GM23338 (cell line): ENCODE measurements at regions not wholly inside any gene's neighbourhood (a gene's known extent, or its start where the extent isn't known, plus 50 kb on each side); places are given as distances from the start of the nearest gene placed in this dataset.

Experiments used
- CREB1 ChIP-seq: fragments of 250-450 bp; sonication (Bioruptor Pico); IDR thresholded peaks from 2 replicates; pipeline ENCODE4 v1.5.0; 2020; ENCODE audit warnings: low read depth, mild to moderate bottlenecking, moderate library complexity
- EZH2 ChIP-seq: fragments of 200-600 bp; sonication (generic); IDR thresholded peaks from one replicate; pipeline ENCODE4 v1.8.0; 2017; ENCODE audit warnings: antibody characterized with exemption, mild to moderate bottlenecking, low read depth; ENCODE audit not compliant: unreplicated experiment
- JUNB ChIP-seq: IDR thresholded peaks from one replicate; pipeline ENCODE4 v1.6.1; 2016; ENCODE audit warnings: antibody characterized with exemption; ENCODE audit not compliant: unreplicated experiment
- POLR2AphosphoS5 ChIP-seq: IDR thresholded peaks from 2 replicates; pipeline ENCODE4 v1.6.1; 2016; ENCODE audit warnings: antibody characterized with exemption, low read depth
- STAT1 ChIP-seq: IDR thresholded peaks from one replicate; pipeline ENCODE4 v1.6.1; 2016; ENCODE audit warnings: antibody characterized with exemption; ENCODE audit not compliant: unreplicated experiment
- TF ChIP-seq, protein P1 (sequence below), 2 experiments: fragments of 200-600 bp in 1 of 2; sonication (generic) in 1 of 2; conservative IDR thresholded peaks; 2 replicates each; pipeline versions ENCODE4 v1.5.1 to v1.6.1; 2016 to 2017; ENCODE audit warnings: antibody characterized with exemption in 2 of 2, low read depth in 2 of 2, mild to moderate bottlenecking in 2 of 2, moderate library complexity in 1 of 2
- TF ChIP-seq, protein P2 (sequence below): fragments of 250-450 bp; sonication (Bioruptor Pico); IDR thresholded peaks from 2 replicates; pipeline ENCODE4 v1.5.0; 2020; ENCODE audit warnings: mild to moderate bottlenecking, moderate library complexity

DNA sequence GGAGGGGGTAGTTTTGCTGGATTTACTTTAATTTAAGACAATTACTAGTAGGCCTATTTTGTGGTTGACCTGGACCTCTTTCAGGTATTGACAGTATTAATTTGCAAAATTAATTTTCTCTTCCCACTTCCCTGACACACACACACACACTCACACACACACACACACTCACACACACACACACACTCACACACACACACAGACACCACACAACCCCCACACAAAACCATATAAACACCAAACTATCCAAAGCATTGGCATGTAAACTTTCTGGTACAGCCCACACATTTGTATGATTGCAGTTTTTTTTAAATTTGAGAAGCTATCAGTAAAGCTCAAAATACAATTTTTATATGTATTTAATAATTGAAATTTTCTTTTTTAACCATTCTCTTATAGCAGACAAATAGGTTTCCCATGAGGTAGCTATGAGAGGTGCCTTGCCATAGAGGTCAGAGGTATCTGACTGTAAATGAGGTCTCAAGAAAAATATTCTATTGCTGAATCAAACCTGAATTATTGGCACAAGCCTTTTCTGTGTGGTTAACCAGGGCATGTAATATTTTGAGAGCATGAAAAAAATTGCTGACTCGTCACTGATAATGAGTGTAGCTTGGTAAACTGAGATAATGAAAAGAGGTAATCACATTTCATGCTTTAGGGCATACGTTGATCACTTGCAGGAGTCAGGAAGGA lies 306.5 kb downstream of the GATA3 start:
- TF ChIP-seq EZH2 (no peak), JUNB (no peak), STAT1 (no peak), CREB1 (CRISPR knock-in tag) (no peak), POLR2AphosphoS5 (no peak)
- TF ChIP-seq, protein P1, sequence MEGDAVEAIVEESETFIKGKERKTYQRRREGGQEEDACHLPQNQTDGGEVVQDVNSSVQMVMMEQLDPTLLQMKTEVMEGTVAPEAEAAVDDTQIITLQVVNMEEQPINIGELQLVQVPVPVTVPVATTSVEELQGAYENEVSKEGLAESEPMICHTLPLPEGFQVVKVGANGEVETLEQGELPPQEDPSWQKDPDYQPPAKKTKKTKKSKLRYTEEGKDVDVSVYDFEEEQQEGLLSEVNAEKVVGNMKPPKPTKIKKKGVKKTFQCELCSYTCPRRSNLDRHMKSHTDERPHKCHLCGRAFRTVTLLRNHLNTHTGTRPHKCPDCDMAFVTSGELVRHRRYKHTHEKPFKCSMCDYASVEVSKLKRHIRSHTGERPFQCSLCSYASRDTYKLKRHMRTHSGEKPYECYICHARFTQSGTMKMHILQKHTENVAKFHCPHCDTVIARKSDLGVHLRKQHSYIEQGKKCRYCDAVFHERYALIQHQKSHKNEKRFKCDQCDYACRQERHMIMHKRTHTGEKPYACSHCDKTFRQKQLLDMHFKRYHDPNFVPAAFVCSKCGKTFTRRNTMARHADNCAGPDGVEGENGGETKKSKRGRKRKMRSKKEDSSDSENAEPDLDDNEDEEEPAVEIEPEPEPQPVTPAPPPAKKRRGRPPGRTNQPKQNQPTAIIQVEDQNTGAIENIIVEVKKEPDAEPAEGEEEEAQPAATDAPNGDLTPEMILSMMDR (conservative IDR thresholded peaks at IDR 0.05; ENCODE audit: low read depth in 2 of 2): no peak
- TF ChIP-seq, protein P2, sequence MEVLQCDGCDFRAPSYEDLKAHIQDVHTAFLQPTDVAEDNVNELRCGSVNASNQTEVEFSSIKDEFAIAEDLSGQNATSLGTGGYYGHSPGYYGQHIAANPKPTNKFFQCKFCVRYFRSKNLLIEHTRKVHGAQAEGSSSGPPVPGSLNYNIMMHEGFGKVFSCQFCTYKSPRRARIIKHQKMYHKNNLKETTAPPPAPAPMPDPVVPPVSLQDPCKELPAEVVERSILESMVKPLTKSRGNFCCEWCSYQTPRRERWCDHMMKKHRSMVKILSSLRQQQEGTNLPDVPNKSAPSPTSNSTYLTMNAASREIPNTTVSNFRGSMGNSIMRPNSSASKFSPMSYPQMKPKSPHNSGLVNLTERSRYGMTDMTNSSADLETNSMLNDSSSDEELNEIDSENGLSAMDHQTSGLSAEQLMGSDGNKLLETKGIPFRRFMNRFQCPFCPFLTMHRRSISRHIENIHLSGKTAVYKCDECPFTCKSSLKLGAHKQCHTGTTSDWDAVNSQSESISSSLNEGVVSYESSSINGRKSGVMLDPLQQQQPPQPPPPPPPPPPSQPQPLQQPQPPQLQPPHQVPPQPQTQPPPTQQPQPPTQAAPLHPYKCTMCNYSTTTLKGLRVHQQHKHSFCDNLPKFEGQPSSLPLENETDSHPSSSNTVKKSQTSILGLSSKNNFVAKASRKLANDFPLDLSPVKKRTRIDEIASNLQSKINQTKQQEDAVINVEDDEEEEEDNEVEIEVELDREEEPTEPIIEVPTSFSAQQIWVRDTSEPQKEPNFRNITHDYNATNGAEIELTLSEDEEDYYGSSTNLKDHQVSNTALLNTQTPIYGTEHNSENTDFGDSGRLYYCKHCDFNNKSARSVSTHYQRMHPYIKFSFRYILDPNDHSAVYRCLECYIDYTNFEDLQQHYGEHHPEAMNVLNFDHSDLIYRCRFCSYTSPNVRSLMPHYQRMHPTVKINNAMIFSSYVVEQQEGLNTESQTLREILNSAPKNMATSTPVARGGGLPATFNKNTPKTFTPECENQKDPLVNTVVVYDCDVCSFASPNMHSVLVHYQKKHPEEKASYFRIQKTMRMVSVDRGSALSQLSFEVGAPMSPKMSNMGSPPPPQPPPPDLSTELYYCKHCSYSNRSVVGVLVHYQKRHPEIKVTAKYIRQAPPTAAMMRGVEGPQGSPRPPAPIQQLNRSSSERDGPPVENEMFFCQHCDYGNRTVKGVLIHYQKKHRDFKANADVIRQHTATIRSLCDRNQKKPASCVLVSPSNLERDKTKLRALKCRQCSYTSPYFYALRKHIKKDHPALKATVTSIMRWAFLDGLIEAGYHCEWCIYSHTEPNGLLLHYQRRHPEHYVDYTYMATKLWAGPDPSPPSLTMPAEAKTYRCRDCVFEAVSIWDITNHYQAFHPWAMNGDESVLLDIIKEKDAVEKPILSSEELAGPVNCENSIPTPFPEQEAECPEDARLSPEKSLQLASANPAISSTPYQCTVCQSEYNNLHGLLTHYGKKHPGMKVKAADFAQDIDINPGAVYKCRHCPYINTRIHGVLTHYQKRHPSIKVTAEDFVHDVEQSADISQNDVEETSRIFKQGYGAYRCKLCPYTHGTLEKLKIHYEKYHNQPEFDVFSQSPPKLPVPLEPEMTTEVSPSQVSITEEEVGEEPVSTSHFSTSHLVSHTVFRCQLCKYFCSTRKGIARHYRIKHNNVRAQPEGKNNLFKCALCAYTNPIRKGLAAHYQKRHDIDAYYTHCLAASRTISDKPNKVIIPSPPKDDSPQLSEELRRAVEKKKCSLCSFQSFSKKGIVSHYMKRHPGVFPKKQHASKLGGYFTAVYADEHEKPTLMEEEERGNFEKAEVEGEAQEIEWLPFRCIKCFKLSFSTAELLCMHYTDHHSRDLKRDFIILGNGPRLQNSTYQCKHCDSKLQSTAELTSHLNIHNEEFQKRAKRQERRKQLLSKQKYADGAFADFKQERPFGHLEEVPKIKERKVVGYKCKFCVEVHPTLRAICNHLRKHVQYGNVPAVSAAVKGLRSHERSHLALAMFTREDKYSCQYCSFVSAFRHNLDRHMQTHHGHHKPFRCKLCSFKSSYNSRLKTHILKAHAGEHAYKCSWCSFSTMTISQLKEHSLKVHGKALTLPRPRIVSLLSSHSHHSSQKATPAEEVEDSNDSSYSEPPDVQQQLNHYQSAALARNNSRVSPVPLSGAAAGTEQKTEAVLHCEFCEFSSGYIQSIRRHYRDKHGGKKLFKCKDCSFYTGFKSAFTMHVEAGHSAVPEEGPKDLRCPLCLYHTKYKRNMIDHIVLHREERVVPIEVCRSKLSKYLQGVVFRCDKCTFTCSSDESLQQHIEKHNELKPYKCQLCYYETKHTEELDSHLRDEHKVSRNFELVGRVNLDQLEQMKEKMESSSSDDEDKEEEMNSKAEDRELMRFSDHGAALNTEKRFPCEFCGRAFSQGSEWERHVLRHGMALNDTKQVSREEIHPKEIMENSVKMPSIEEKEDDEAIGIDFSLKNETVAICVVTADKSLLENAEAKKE (CRISPR knock-in tag): no peak
